OCI-LY3 (cell line): ENCODE measurements at regions not wholly inside any gene's neighbourhood (a gene's known extent, or its start where the extent isn't known, plus 50 kb on each side); places are given as distances from the start of the nearest gene placed in this dataset.

Source experiments
- H2AFZ ChIP-seq: fragments of 200-600, 300-600 bp; shearing (Covaris generic); 2 replicates; pipeline ENCODE4 v1.6.0; 2014; ENCODE audit warnings: antibody characterized with exemption, low read depth, low read length
- H3K27ac ChIP-seq: fragments of 200-600, 300-600 bp; sonication (generic); 2 replicates; pipeline ENCODE4 v1.5.1; 2014; ENCODE audit warnings: mild to moderate bottlenecking, low read length, moderate library complexity, mixed read lengths
- H3K27me3 ChIP-seq: fragments of 200-600, 300-600 bp; sonication (generic); 2 replicates; pipeline ENCODE4 v1.6.1; 2014; ENCODE audit warnings: low read depth, low read length, mixed read lengths
- H3K36me3 ChIP-seq: fragments of 200-600, 300-600 bp; sonication (generic); replicated peaks from 2 replicates; pipeline ENCODE3; 2014; ENCODE audit warnings: low read depth, low read length, mixed read lengths
- H3K4me1 ChIP-seq: fragments of 300-600, 200-600 bp; sonication (generic); 2 replicates; pipeline ENCODE4 v1.6.1; 2014; ENCODE audit warnings: low read length, mixed read lengths
- H3K4me2 ChIP-seq: fragments of 200-600, 300-600 bp; sonication (generic); 2 replicates; pipeline ENCODE4 v1.6.1; 2014; ENCODE audit warnings: low read length, mixed read lengths
- H3K4me3 ChIP-seq: fragments of 300-600, 200-600 bp; sonication (generic); 2 replicates; pipeline ENCODE4 v1.5.1; 2014; ENCODE audit warnings: antibody characterized with exemption, mild to moderate bottlenecking, low read length, moderate library complexity
- H3K79me2 ChIP-seq: fragments of 300-600, 200-600 bp; shearing (Covaris generic); 2 replicates; pipeline ENCODE4 v1.6.1; 2014; ENCODE audit warnings: mild to moderate bottlenecking, low read length, mixed read lengths
- H3K9ac ChIP-seq: fragments of 300-600, 200-600 bp; shearing (Covaris generic); 2 replicates; pipeline ENCODE4 v1.6.0; 2014; ENCODE audit warnings: mild to moderate bottlenecking, low read length, moderate library complexity
- H3K9me3 ChIP-seq: fragments of 200-600, 300-600 bp; shearing (Covaris generic); 2 replicates; pipeline ENCODE4 v1.6.1; 2014; ENCODE audit warnings: low read length, mixed read lengths; ENCODE audit not compliant: insufficient read depth
- H4K20me1 ChIP-seq: fragments of 200-600, 300-600 bp; sonication (generic); 2 replicates; pipeline ENCODE4 v1.6.1; 2016; ENCODE audit warnings: low read length, mixed read lengths; ENCODE audit not compliant: insufficient read depth
- EZH2phosphoT487 ChIP-seq: fragments of 200-600 bp; shearing (Covaris generic); IDR thresholded peaks from 2 replicates; pipeline ENCODE4 v1.6.1; 2018; ENCODE audit warnings: antibody characterized with exemption, mixed run types, low read depth
- TF ChIP-seq, protein P1 (sequence below): fragments of 200-600, 300-600 bp; sonication (generic); IDR thresholded peaks from 2 replicates; pipeline ENCODE4 v1.5.1; 2014; ENCODE audit warnings: antibody characterized with exemption, low read length, low read depth

DNA sequence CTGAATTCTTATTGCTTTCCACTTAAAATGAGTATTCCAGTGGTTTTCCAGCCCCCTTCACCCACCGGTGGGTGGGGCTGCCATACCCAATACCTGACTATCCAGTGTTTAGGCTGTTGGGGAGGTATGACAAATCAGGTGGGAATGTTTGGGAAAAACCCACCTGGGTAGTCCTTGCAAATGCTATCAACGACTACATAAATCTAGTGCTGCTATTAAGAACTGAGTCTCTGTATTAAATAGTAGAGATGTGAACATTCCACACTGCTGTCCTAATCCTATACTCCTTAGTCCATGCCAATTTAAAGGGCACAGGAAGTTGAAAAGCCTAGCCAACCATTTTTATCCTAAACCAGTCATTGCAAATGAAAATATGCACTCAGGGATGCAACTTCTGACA is 126.6 kb downstream of the AXIN2 start:
- Histone ChIP-seq H3K79me2 (no peaks in the 10 kb centered on the region), H3K36me3 (no peaks in the 10 kb centered on the region), H3K4me2 (no peak overlapping the region), H2AFZ (no peak overlapping the region), H3K27ac (no peak overlapping the region), H3K9me3 (no peaks in the 10 kb centered on the region; the same call in 1 of the 2 replicates), H3K4me3 (no peak overlapping the region), H3K9ac (no peak overlapping the region), H4K20me1 (no peaks in the 10 kb centered on the region), H3K4me1 (no peaks in the 10 kb centered on the region), H3K27me3 (no peaks in the 10 kb centered on the region)
- TF ChIP-seq, protein P1, sequence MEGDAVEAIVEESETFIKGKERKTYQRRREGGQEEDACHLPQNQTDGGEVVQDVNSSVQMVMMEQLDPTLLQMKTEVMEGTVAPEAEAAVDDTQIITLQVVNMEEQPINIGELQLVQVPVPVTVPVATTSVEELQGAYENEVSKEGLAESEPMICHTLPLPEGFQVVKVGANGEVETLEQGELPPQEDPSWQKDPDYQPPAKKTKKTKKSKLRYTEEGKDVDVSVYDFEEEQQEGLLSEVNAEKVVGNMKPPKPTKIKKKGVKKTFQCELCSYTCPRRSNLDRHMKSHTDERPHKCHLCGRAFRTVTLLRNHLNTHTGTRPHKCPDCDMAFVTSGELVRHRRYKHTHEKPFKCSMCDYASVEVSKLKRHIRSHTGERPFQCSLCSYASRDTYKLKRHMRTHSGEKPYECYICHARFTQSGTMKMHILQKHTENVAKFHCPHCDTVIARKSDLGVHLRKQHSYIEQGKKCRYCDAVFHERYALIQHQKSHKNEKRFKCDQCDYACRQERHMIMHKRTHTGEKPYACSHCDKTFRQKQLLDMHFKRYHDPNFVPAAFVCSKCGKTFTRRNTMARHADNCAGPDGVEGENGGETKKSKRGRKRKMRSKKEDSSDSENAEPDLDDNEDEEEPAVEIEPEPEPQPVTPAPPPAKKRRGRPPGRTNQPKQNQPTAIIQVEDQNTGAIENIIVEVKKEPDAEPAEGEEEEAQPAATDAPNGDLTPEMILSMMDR, result no peak
- no peak for TF ChIP-seq EZH2phosphoT487

GRCh38 chr17:65434251-65434650 is 127.2 kb downstream of the AXIN2 start:
- Histone ChIP-seq H3K27me3 (no peaks in the 10 kb centered on the region), H3K4me2 (no peak overlapping the region), H3K9ac (no peak overlapping the region), H3K4me1 (no peaks in the 10 kb centered on the region), H3K4me3 (no peak overlapping the region), H4K20me1 (no peaks in the 10 kb centered on the region), H3K27ac (no peak overlapping the region), H2AFZ (no peak overlapping the region), H3K9me3 (no peaks in the 10 kb centered on the region; the same call in 1 of the 2 replicates), H3K36me3 (no peaks in the 10 kb centered on the region), H3K79me2 (no peaks in the 10 kb centered on the region)
- no peak for TF ChIP-seq EZH2phosphoT487
- TF ChIP-seq, protein P1, result no peak

- Histone ChIP-seq H3K4me1 (no peaks in the 10 kb centered on the region), H3K4me2 (no peak overlapping the region), H3K9me3 (no peaks in the 10 kb centered on the region; the same call in 1 of the 2 replicates), H4K20me1 (no peaks in the 10 kb centered on the region), H2AFZ (no peak overlapping the region), H3K27me3 (no peaks in the 10 kb centered on the region), H3K79me2 (no peaks in the 10 kb centered on the region), H3K36me3 (no peaks in the 10 kb centered on the region), H3K27ac (no peak overlapping the region), H3K4me3 (no peak overlapping the region), H3K9ac (no peak overlapping the region)
- TF ChIP-seq, protein P1, result no peak
- no peak for TF ChIP-seq EZH2phosphoT487
These were observed 127.9 kb downstream of the AXIN2 start for GRCh38 chr17:65433592-65433991.

GRCh38 chr17:65433157-65433556 is 128.3 kb downstream of the AXIN2 start:
- H2AFZ ChIP-seq, result no peak overlapping the region
- no peak overlapping the region for H3K27ac ChIP-seq
- H3K4me1 ChIP-seq, result no peaks in the 10 kb centered on the region
- no peak overlapping the region for H3K4me2 ChIP-seq
- H3K79me2 ChIP-seq, result no peaks in the 10 kb centered on the region
- H3K27me3 ChIP-seq, result no peaks in the 10 kb centered on the region
- no peak overlapping the region for H3K9ac ChIP-seq
- no peak overlapping the region for H3K4me3 ChIP-seq
- no peaks in the 10 kb centered on the region for H4K20me1 ChIP-seq
- TF ChIP-seq, protein P1, result no peak
- TF ChIP-seq EZH2phosphoT487, result no peak
- no peaks in the 10 kb centered on the region; the same call in 1 of the 2 replicates for H3K9me3 ChIP-seq
- no peaks in the 10 kb centered on the region for H3K36me3 ChIP-seq
